ENCODE measurements at regions not wholly inside any gene's neighbourhood (a gene's known extent, or its start where the extent isn't known, plus 50 kb on each side); places are given as distances from the start of the nearest gene placed in this dataset.

DNA sequence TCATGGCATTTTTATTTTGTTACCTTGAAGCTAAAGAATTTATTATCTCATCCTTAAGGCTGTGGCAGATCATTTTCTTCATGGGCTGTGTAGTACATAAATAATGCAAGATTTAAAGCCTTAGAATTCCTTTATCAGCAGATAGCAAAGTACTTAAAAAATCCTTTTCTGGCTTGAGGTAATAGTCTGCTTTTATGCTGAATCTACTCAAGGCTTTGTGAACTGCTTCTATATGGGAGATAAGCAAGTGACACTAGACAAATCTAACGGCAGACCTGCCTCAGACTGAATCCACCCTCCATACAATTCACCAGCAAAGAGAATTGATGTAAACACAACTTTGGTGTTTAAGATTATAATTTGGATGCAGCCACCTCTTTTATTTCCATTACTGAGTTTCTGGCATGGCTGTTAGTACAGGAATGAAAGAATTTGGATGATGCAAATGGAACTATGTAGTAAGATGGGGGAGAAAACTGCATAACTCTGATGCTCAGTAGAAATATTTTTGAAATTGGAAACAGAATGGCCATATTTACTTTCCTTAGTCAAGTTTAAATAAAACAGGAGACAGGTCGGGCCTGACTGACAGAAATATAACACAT is 1121.5 kb downstream of the NAALADL2 start:
- H2AFZ ChIP-seq (ENCODE audit: low read depth, low read length) = no peak overlapping the region
- ChIA-PET POLR2A (no interaction called here), CTCF (ENCODE audit: low intra/inter-chr PET ratio) (no interaction called here)
- no peaks in the 10 kb centered on the region for H3K9me3 ChIP-seq (replicated peaks; ENCODE audit: control insufficient read depth, insufficient read depth, low read depth, low read length)
- BruUV-seq (replicated peaks) = no TSS peak
- no peaks in the 10 kb centered on the region for H3K4me1 ChIP-seq (replicated peaks in 1 of 2; ENCODE audit: control insufficient read depth in 2 of 2, insufficient read depth in 2 of 2, low read length in 2 of 2)
- no peaks in the 10 kb centered on the region for H3K79me2 ChIP-seq (ENCODE audit: control insufficient read depth, insufficient read depth, low read length)
- no peak overlapping the region for H3K4me2 ChIP-seq (ENCODE audit: insufficient read depth, low read length)
- no peaks in the 10 kb centered on the region for H3K27me3 ChIP-seq (ENCODE audit: control insufficient read depth in 2 of 2, insufficient read depth in 2 of 2, low read length in 2 of 2)
- ATAC-seq (no peak), DNase-seq (ENCODE audit: extremely low read depth in 1 of 4, low spot score in 3 of 4) (no peak), FAIRE-seq (no peak)
- H4K20me1 ChIP-seq (replicated peaks; ENCODE audit: control insufficient read depth, insufficient read depth, low read length) = no peaks in the 10 kb centered on the region
- intact Hi-C loops (cut with micrococcal nuclease) = no loop called here
- no peaks in the 10 kb centered on the region for H3K9me1 ChIP-seq (ENCODE audit: control insufficient read depth, insufficient read depth, low read length)
- WGBS (ENCODE audit: insufficient coverage, low coverage, missing lambda C conversion rate) = 0% methylated on average over 2 of the region's 2 CpGs
- TF ChIP-seq PTRF (tag; IDR thresholded peaks at IDR 0.05) (no peak), NFE2L1 (tag; IDR thresholded peaks at IDR 0.05; ENCODE audit: borderline replicate concordance, low read depth) (no peak), GABPB2 (CRISPR knock-in tag; conservative IDR thresholded peaks at IDR 0.05) (no peak)
- TF ChIP-seq, protein P1, sequence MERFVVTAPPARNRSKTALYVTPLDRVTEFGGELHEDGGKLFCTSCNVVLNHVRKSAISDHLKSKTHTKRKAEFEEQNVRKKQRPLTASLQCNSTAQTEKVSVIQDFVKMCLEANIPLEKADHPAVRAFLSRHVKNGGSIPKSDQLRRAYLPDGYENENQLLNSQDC (CRISPR knock-in tag; IDR thresholded peaks at IDR 0.05) = no peak
- TF ChIP-seq, protein P2, sequence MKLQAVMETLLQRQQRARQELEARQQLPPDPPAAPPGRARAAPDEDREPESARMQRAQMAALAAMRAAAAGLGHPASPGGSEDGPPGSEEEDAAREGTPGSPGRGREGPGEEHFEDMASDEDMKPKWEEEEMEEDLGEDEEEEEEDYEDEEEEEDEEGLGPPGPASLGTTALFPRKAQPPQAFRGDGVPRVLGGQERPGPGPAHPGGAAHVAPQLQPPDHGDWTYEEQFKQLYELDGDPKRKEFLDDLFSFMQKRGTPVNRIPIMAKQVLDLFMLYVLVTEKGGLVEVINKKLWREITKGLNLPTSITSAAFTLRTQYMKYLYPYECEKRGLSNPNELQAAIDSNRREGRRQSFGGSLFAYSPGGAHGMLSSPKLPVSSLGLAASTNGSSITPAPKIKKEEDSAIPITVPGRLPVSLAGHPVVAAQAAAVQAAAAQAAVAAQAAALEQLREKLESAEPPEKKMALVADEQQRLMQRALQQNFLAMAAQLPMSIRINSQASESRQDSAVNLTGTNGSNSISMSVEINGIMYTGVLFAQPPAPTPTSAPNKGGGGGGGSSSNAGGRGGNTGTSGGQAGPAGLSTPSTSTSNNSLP (IDR thresholded peaks at IDR 0.05; ENCODE audit: borderline replicate concordance, low read depth, low read length) = no peak
- no peak overlapping the region for H3K9ac ChIP-seq (ENCODE audit: insufficient read depth in 1 of 2, low read depth in 2 of 2, low read length in 2 of 2)
- H3K27ac ChIP-seq (ENCODE audit: extremely low read depth, low read depth, low read length) = no peak overlapping the region
- no peaks in the 10 kb centered on the region for H3K36me3 ChIP-seq (ENCODE audit: control insufficient read depth, insufficient read depth, low read length)
- no peak overlapping the region for H3K4me3 ChIP-seq
- in situ Hi-C loops (cut with MboI) = no loop called here

Data from K562 (cell line).